GM19328 (cell line): ENCODE measurements at regions not wholly inside any gene's neighbourhood (a gene's known extent, or its start where the extent isn't known, plus 50 kb on each side); places are given as distances from the start of the nearest gene placed in this dataset.
"Not testable (repeated sequence)": the region's sequence is repeated elsewhere in the genome, so short reads cannot be mapped to it uniquely, and the experiment has no call there.

Source experiments
- ATAC-seq: cut with Tn5 transposase; IDR thresholded peaks from one replicate; pipeline ENCODE4 v1.9.1; 2021; ENCODE audit warnings: mild to moderate bottlenecking, moderate library complexity; ENCODE audit not compliant: unreplicated experiment

DNA sequence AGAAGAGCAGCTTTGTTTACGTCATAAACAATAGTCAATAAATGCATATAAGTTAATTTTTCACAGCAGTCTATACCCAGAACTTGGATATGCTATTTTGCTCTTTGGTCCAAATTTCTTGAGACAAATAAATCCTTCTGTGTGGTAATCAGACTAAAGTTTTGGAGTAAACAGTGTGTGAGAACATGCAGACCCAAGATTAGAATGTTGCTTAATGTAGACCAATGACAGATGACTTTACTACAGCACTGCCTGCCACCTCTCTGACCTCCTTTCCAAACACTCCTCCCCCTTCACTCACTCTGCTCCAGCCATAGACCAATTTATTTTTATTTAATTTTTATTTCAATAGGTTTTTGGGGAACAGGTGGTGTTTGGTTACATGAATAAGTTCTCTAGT is 115.3 kb upstream of the TANK start:
- no peak for ATAC-seq

DNA sequence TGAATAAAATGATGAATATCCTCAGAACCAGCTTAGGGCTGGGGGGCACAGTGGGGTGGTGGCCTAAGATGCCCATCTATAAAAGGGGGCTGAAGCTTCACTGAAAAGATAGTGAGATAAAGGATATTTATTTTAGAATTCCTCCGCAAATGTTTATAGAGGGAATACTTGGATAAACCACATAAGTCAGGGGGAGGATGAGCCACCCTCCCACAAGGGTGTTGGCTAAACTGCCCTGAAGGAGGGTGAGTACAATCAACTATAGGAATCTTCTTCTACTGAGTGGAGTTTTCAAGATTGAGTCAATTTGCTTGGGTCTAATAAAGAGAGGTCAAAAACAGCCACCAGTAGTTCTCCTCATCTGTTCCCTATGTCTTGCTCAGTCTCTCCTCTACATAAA is 114.5 kb upstream of the TANK start:
- ATAC-seq = no peak

DNA sequence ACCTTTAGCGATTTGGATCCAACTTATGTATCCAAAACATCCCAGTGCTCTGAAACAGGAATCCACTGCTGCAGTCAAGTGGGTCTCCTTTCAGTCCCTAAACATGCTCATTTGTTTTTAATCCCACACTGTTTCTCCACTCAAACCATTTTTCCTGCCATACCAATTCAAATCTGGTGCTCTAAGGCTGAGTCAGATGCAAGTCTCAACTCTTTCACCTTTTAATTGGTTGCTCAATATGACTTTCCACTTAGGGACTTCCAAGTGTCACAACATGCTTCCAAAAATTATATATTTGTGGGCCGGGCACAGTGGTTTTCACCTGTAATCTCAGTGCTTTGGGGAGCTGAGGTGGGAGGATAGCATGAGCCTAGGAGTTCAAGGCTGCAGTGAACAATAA is 113.4 kb upstream of the TANK start:
- no peak for ATAC-seq

- ATAC-seq = no peak
These were observed 111.9 kb upstream of the TANK start for GRCh38 chr2:161048317-161048716.

GRCh38 chr2:161049559-161049958 is 110.7 kb upstream of the TANK start:
- no peak for ATAC-seq

DNA sequence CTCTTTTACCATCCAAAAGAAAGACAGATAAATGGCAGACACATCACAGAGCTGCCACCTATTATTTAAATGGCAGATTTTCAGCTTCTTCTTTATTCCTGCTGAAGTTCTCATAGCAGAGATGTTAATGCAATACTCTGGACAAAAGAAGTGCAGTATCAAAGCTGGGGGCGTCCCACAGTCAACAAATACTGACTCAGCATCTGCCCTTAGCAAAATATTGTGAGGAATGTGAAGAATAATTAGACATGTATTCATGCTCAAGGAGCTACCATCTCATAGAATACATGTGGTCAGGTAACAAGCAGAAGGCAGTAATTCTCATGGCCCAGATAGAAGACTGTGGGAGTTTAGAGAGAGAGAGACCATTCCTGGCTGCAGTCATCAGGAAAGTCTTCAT is 108.0 kb upstream of the TANK start:
- no peak for ATAC-seq

DNA sequence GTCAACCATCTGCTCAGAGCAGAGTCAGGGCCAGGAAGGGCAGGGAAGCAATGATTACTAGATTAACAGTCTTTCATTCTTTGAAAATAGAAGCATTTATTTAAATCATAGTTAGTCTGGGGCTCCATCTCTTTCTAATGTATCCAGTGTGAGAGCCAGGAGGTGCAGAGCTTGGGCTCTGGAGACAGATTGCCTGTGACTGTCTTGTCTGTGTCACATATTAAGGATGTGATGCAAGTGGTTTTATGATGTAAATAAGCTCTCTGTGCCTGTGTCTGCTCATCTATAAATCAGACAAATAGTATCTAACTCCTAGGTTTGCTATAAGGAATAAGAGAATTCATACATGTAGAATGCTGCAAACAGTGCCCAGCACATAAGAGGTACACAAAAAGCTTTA is 104.9 kb upstream of the TANK start:
- no peak for ATAC-seq

DNA sequence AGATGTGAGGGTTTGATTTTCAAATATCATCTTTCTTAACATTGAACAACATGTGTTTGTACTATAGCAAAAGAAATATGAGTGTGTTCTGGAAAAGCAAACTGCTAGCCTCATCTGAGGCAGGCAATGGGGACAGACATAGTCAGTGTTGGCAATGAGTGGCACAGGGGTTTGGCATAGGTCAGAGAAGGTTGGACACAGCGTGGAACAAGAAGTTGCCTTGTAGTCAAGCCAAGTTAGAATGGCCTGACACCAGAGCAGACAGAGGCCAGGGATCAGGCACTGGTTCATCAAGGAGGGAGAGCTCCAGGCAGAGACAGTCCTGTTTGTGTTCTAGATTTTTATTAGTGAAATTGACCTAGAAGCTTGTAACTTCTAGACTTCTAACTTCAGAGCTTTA is 100.8 kb upstream of the TANK start:
- ATAC-seq = no peak

- no peak for ATAC-seq
These were observed 98.4 kb upstream of the TANK start for GRCh38 chr2:161061786-161062185.

- ATAC-seq = peak; percentile 77
These were observed 96.9 kb upstream of the TANK start for GRCh38 chr2:161063157-161063945.

DNA sequence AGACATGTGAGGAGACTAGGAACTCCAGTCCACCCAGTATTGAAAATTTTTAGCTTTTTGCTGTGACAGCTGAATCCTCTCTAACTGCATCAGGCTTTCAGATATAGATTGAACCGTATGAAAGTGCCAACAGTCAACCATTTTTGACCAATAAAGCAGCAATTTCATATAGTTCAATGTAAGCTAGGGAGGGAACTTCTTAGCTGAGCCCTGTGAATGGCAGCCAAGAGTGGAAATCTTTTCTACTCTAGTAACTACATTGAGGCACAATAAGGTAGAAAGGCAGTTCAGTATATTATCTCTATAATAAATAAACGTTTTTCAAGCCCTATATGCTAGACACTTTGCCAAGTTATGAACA is 96.3 kb upstream of the TANK start:
- peak; percentile 34 for ATAC-seq

GRCh38 chr2:161067846-161068350 is 92.3 kb upstream of the TANK start:
- ATAC-seq = no peak

GRCh38 chr2:161068670-161069069 is 91.6 kb upstream of the TANK start:
- no peak for ATAC-seq

- ATAC-seq = no peak
These were observed 89.3 kb upstream of the TANK start for GRCh38 chr2:161070693-161071479.

DNA sequence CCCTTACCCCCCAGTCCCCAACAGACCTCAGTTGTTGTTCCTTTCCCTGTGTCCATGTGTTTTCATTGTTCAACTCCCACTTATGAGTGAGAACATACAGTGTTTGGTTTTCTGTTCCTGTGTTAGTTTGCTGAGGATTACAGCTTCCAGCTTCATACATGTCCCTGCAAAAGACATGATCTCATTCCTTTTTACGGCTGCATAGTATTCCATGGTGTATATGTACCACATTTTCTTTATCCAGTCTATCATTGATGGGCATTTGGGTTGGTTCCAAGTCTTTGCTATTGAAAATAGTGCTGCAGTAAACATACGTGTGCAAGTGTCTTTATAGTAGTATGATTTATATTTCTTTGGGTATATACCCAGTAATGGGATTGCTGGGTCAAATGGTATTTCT is 87.8 kb upstream of the TANK start:
- not testable (repeated sequence) for ATAC-seq

- ATAC-seq = no peak
These were observed 84.5 kb upstream of the TANK start for GRCh38 chr2:161075701-161076100.

DNA sequence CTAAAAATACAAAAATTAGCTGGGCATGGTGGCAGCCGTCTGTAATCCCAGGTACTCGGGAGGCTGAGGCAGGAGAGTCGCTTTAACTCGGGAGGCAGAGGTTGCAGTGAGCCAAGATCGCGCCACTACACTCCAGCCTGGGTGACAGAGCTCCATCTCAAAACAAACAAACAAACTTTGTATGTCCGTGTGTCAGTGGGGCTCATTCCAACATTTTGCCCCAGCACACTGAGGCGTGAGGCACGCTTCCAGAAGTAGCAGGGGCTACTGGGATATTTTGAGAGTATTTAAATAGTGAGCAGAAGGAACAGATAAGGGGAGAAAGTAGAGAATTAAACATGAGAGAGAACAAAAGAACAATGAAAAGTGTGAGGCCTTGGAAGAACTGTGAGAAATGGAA is 83.3 kb upstream of the TANK start:
- no peak for ATAC-seq

GRCh38 chr2:161077367-161078210 is 82.6 kb upstream of the TANK start:
- peak; percentile 86 for ATAC-seq

GRCh38 chr2:161078211-161078539 is 82.1 kb upstream of the TANK start:
- ATAC-seq = no peak

DNA sequence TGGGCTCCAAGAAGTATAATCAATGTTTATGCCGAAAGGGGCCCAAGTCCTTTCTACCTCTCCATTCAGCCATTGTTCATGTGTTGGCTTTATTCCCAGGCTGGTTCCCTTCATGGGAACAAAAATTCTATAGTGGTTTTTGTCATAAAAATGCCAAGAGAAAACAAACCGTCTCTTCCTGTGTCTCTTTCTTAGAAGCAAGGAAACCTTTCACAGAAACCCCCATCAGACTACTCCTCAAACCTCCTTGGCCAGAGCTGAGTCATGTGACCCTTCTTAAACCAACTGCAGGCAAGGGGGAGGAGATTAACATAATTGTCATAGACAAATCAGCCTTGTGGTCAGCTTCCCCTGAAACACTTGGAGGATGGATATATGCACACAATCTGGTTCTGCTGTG is 75.1 kb upstream of the TANK start:
- no peak for ATAC-seq

- ATAC-seq = peak; percentile 93
These were observed 71.4 kb upstream of the TANK start for GRCh38 chr2:161088658-161089350.
